ENCODE measurements at regions not wholly inside any gene's neighbourhood (a gene's known extent, or its start where the extent isn't known, plus 50 kb on each side); places are given as distances from the start of the nearest gene placed in this dataset.

GRCh38 chr1:185483217-185483616, 166.2 kb upstream of the IVNS1ABP start:
- TF ChIP-seq CTCF (IDR thresholded peaks at IDR 0.05) (no peak), POLR2A (IDR thresholded peaks at IDR 0.05) (no peak)
